ENCODE measurements at regions not wholly inside any gene's neighbourhood (a gene's known extent, or its start where the extent isn't known, plus 50 kb on each side); places are given as distances from the start of the nearest gene placed in this dataset.

GRCh38 chr21:35217504-35218060 lies 168.5 kb upstream of the RUNX1 start:
- TF ChIP-seq CTCF (IDR thresholded peaks at IDR 0.05; ENCODE audit: low read length) = no peak
- TF ChIP-seq EZH2 (optimal IDR thresholded peaks at IDR 0.05; ENCODE audit: low read depth, low read length) = no peak
